ENCODE measurements at regions not wholly inside any gene's neighbourhood (a gene's known extent, or its start where the extent isn't known, plus 50 kb on each side); places are given as distances from the start of the nearest gene placed in this dataset.
"Not testable (repeated sequence)": the region's sequence is repeated elsewhere in the genome, so short reads cannot be mapped to it uniquely, and the experiment has no call there.

DNA sequence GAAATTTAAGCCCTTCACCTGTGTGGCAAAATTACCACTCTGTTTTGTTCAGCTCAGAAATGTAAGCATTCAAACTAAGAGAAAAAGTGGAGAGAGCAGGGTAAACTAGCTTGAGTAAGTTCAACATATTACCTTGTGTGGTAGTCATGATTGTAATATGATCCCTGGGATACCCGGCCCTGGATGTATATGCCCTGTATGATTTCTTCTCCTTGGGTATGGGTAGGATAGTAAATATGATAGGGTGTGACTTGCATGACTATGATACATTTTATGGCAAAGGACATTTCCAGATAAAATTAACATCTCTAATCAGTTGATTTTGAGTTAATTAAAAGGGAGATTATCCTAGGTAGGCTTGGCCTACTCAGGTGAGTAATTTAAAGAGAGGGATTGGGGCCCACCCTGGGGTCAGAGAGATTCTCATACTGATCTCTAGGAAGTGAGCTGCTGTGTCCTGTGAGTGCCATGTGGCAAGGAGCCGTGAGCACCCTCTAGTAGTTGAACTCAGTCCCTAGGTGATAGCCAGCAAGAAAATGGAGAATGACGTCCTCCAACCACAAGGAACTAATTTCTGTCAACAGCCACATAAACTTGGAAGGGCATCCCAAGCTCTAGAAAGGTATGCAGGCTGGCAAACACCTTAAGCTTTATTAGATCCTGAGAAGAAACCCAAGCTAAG lies 62.2 kb upstream of the ANXA1 start:
- DNase-seq: no peak
- H3K9me3 ChIP-seq: no peaks in the 10 kb centered on the region
- TF ChIP-seq, protein P1, sequence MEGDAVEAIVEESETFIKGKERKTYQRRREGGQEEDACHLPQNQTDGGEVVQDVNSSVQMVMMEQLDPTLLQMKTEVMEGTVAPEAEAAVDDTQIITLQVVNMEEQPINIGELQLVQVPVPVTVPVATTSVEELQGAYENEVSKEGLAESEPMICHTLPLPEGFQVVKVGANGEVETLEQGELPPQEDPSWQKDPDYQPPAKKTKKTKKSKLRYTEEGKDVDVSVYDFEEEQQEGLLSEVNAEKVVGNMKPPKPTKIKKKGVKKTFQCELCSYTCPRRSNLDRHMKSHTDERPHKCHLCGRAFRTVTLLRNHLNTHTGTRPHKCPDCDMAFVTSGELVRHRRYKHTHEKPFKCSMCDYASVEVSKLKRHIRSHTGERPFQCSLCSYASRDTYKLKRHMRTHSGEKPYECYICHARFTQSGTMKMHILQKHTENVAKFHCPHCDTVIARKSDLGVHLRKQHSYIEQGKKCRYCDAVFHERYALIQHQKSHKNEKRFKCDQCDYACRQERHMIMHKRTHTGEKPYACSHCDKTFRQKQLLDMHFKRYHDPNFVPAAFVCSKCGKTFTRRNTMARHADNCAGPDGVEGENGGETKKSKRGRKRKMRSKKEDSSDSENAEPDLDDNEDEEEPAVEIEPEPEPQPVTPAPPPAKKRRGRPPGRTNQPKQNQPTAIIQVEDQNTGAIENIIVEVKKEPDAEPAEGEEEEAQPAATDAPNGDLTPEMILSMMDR (IDR thresholded peaks at IDR 0.05): no peak
- H3K4me1 ChIP-seq (ENCODE audit: low read depth): no peaks in the 10 kb centered on the region
- intact Hi-C loops (cut with DNase I, micrococcal nuclease): loop anchor here (10.0 kb wide), 1 partner anchor 235 kb away; no protein-coding TSS in a partner anchor
- H3K4me3 ChIP-seq: no peak overlapping the region
- peak; percentile 40 for ATAC-seq
- H3K36me3 ChIP-seq (ENCODE audit: low read depth): no peaks in the 10 kb centered on the region

- not testable (repeated sequence) for H3K9me3 ChIP-seq, ATAC-seq
- intact Hi-C loops (cut with DNase I, micrococcal nuclease): loop anchor here (10.0 kb wide), 1 partner anchor 233 kb away; no protein-coding TSS in a partner anchor
These were observed 63.8 kb upstream of the ANXA1 start for GRCh38 chr9:73087876-73088275.

GRCh38 chr9:73083519-73083918 lies 68.1 kb upstream of the ANXA1 start:
- H3K4me1 ChIP-seq (ENCODE audit: low read depth): peaks cover 12% of the 10 kb centered on the region
- TF ChIP-seq, protein P1 (IDR thresholded peaks at IDR 0.05): no peak
- H3K4me3 ChIP-seq: no peak overlapping the region
- H3K9me3 ChIP-seq: no peaks in the 10 kb centered on the region
- ATAC-seq (no peak), DNase-seq (no peak)
- H3K36me3 ChIP-seq (ENCODE audit: low read depth): no peaks in the 10 kb centered on the region
- intact Hi-C loops (cut with DNase I, micrococcal nuclease): loop anchor here (2.0 to 10.0 kb wide), 2 partner anchors 61 to 229 kb away; no protein-coding TSS in a partner anchor

More at GRCh38 chr9:73087876-73088275, 63.8 kb upstream of the ANXA1 start:
- H3K4me3 ChIP-seq; H3K4me1 ChIP-seq (ENCODE audit: low read depth); DNase-seq; H3K36me3 ChIP-seq (ENCODE audit: low read depth): not testable (repeated sequence)

GRCh38 chr9:73081979-73082657 lies 69.5 kb upstream of the ANXA1 start:
- no peaks in the 10 kb centered on the region for H3K9me3 ChIP-seq
- H3K36me3 ChIP-seq (ENCODE audit: low read depth): no peaks in the 10 kb centered on the region
- peaks cover 12% of the 10 kb centered on the region for H3K4me1 ChIP-seq (ENCODE audit: low read depth)
- no peak overlapping the region for H3K4me3 ChIP-seq
- DNase-seq: peak in 1 of 3 donors; percentile 47
- TF ChIP-seq, protein P1 (IDR thresholded peaks at IDR 0.05): peak; percentile 41
- ATAC-seq: peak; percentile 55
- intact Hi-C loops (cut with DNase I, micrococcal nuclease): loop anchor here (2.0 to 10.0 kb wide), 2 partner anchors 59 to 227 kb away; no protein-coding TSS in a partner anchor

- Histone ChIP-seq H3K9me3 (no peaks in the 10 kb centered on the region), H3K4me3 (no peak overlapping the region), H3K4me1 (ENCODE audit: low read depth) (peaks cover 12% of the 10 kb centered on the region), H3K36me3 (ENCODE audit: low read depth) (no peaks in the 10 kb centered on the region)
- ATAC-seq (peak; percentile 46), DNase-seq (peak in 1 of 3 donors; percentile 46)
- TF ChIP-seq, protein P1 (IDR thresholded peaks at IDR 0.05): no peak
- intact Hi-C loops (cut with DNase I, micrococcal nuclease): loop anchor here (10.0 kb wide), 1 partner anchor 225 kb away; no protein-coding TSS in a partner anchor
These were observed 71.5 kb upstream of the ANXA1 start for GRCh38 chr9:73080110-73080694.

GRCh38 chr9:73079326-73079725 lies 72.3 kb upstream of the ANXA1 start:
- intact Hi-C loops (cut with DNase I, micrococcal nuclease): no loop called here
- TF ChIP-seq, protein P1 (IDR thresholded peaks at IDR 0.05): no peak
- H3K9me3 ChIP-seq: no peaks in the 10 kb centered on the region
- H3K36me3 ChIP-seq (ENCODE audit: low read depth): no peaks in the 10 kb centered on the region
- H3K4me1 ChIP-seq (ENCODE audit: low read depth): peaks cover 12% of the 10 kb centered on the region
- ATAC-seq: peak; percentile 95
- DNase-seq: peak in 1 of 3 donors; percentile 43
- no peak overlapping the region for H3K4me3 ChIP-seq
